Activated CD4-positive, CD25-positive, alpha-beta regulatory T cell treated with anti-CD3 and anti-CD28 coated beads, Interleukin-2, amount 50 U/mL, for 24 hours (primary cell): ENCODE measurements at regions not wholly inside any gene's neighbourhood (a gene's known extent, or its start where the extent isn't known, plus 50 kb on each side); places are given as distances from the start of the nearest gene placed in this dataset.

ENCODE experiments used
- ATAC-seq, 2 donors: fragments of 150-1000 bp; cut with Tn5 transposase; one replicate each; pipeline ENCODE4 v1.10.0; 2021; ENCODE audit warnings: mild to moderate bottlenecking in 1 of 2, moderate library complexity in 1 of 2

GRCh38 chr2:19479666-19480065 is 121.2 kb upstream of the OSR1 start:
- ATAC-seq: no peak

GRCh38 chr2:19478409-19478808 is 120.0 kb upstream of the OSR1 start:
- ATAC-seq: no peak

- ATAC-seq: no peak
Measured at GRCh38 chr2:19476327-19476726, 117.9 kb upstream of the OSR1 start.

- peak in 1 of 2 donors; percentile 20 for ATAC-seq
Measured at GRCh38 chr2:19474128-19474527, 115.7 kb upstream of the OSR1 start.

GRCh38 chr2:19473350-19473749 is 114.9 kb upstream of the OSR1 start:
- no peak for ATAC-seq

- ATAC-seq: no peak
Measured at GRCh38 chr2:19472391-19472978, 114.1 kb upstream of the OSR1 start.

GRCh38 chr2:19471491-19471890 is 113.1 kb upstream of the OSR1 start:
- ATAC-seq: no peak

- ATAC-seq: no peak
Measured at GRCh38 chr2:19465978-19466377, 107.6 kb upstream of the OSR1 start.

- ATAC-seq: no peak
Measured at GRCh38 chr2:19462256-19462645, 103.8 kb upstream of the OSR1 start.

GRCh38 chr2:19461504-19462255 is 103.3 kb upstream of the OSR1 start:
- no peak for ATAC-seq

GRCh38 chr2:19460761-19461160 is 102.3 kb upstream of the OSR1 start:
- no peak for ATAC-seq

- ATAC-seq: no peak
Measured at GRCh38 chr2:19458427-19459003, 100.1 kb upstream of the OSR1 start.

- no peak for ATAC-seq
Measured at GRCh38 chr2:19457809-19458208, 99.4 kb upstream of the OSR1 start.

- no peak for ATAC-seq
Measured at GRCh38 chr2:19456705-19457309, 98.4 kb upstream of the OSR1 start.

GRCh38 chr2:19454125-19454524 is 95.7 kb upstream of the OSR1 start:
- ATAC-seq: no peak

- no peak for ATAC-seq
Measured at GRCh38 chr2:19442731-19443130, 84.3 kb upstream of the OSR1 start.

- ATAC-seq: no peak
Measured at GRCh38 chr2:19439081-19439480, 80.7 kb upstream of the OSR1 start.

GRCh38 chr2:19435815-19436214 is 77.4 kb upstream of the OSR1 start:
- no peak for ATAC-seq

GRCh38 chr2:19434413-19434812 is 76.0 kb upstream of the OSR1 start:
- ATAC-seq: no peak

- ATAC-seq: no peak
Measured at GRCh38 chr2:19426941-19427340, 68.5 kb upstream of the OSR1 start.

GRCh38 chr2:19426144-19426543 is 67.7 kb upstream of the OSR1 start:
- no peak for ATAC-seq

- ATAC-seq: no peak
Measured at GRCh38 chr2:19425419-19425818, 67.0 kb upstream of the OSR1 start.

- ATAC-seq: no peak
Measured at GRCh38 chr2:19419211-19419880, 60.9 kb upstream of the OSR1 start.
